ENCODE measurements at regions not wholly inside any gene's neighbourhood (a gene's known extent, or its start where the extent isn't known, plus 50 kb on each side); places are given as distances from the start of the nearest gene placed in this dataset.

GRCh38 chr13:103692442-103692841 lies 626.2 kb upstream of the SLC10A2 start:
- TF ChIP-seq POLR2A (IDR thresholded peaks at IDR 0.05; ENCODE audit: low read depth, low read length) (no peak), CTCF (conservative IDR thresholded peaks at IDR 0.05; ENCODE audit: low read depth, low read length) (no peak), RAD21 (IDR thresholded peaks at IDR 0.05; ENCODE audit: low read length) (no peak), USF2 (IDR thresholded peaks at IDR 0.05; ENCODE audit: low read depth, low read length) (no peak), MAZ (IDR thresholded peaks at IDR 0.05; ENCODE audit: borderline replicate concordance, low read depth, low read length) (no peak), RFX5 (IDR thresholded peaks at IDR 0.05; ENCODE audit: low read depth, low read length) (no peak), MAFK (IDR thresholded peaks at IDR 0.05; ENCODE audit: low read depth, low read length) (no peak), CEBPB (IDR thresholded peaks at IDR 0.05; ENCODE audit: low read depth, low read length) (no peak), BHLHE40 (IDR thresholded peaks at IDR 0.05; ENCODE audit: low read depth, low read length) (no peak), MXI1 (IDR thresholded peaks at IDR 0.05; ENCODE audit: borderline replicate concordance, low read depth, low read length) (no peak), RCOR1 (IDR thresholded peaks at IDR 0.05; ENCODE audit: insufficient replicate concordance, low read length) (no peak), FOS (IDR thresholded peaks at IDR 0.05; ENCODE audit: low read depth, low read length) (no peak), CHD1 (IDR thresholded peaks at IDR 0.05; ENCODE audit: low read depth, low read length) (no peak), SMC3 (IDR thresholded peaks at IDR 0.05; ENCODE audit: low read depth, low read length) (no peak)

All from IMR-90 (cell line).